ENCODE measurements at regions not wholly inside any gene's neighbourhood (a gene's known extent, or its start where the extent isn't known, plus 50 kb on each side); places are given as distances from the start of the nearest gene placed in this dataset.

- Histone ChIP-seq H3K27me3 (ENCODE audit: control insufficient read depth in 2 of 2, insufficient read depth in 2 of 2, low read length in 2 of 2) (no peaks in the 10 kb centered on the region), H2AFZ (ENCODE audit: low read depth, low read length) (no peak overlapping the region), H3K9me1 (replicated peaks; ENCODE audit: control insufficient read depth, extremely low read depth, insufficient read depth, low read length) (no peaks in the 10 kb centered on the region), H3K9me3 (replicated peaks; ENCODE audit: control insufficient read depth, insufficient read depth, low read length) (no peaks in the 10 kb centered on the region), H3K27ac (ENCODE audit: insufficient read depth, low read depth, low read length) (no peak overlapping the region), H3K4me2 (ENCODE audit: insufficient read depth, low read length) (no peak overlapping the region), H4K20me1 (replicated peaks; ENCODE audit: control insufficient read depth, extremely low read depth, insufficient read depth, low read length) (no peaks in the 10 kb centered on the region), H3K79me2 (ENCODE audit: control insufficient read depth, insufficient read depth, low read length) (no peaks in the 10 kb centered on the region), H3K4me1 (ENCODE audit: control insufficient read depth, extremely low read depth, insufficient read depth, low read length) (peaks cover 16% of the 10 kb centered on the region), H3K4me3 (replicated peaks in 1 of 3; ENCODE audit: insufficient read depth in 1 of 3, low read depth in 1 of 3, low read length in 3 of 3) (no peak overlapping the region), H3K36me3 (ENCODE audit: control insufficient read depth in 2 of 2, extremely low read depth in 1 of 2, insufficient read depth in 2 of 2, low read length in 2 of 2) (no peaks in the 10 kb centered on the region), H3K9ac (replicated peaks; ENCODE audit: extremely low read depth, insufficient read depth, low read length) (no peak overlapping the region)
- intact Hi-C loops (cut with micrococcal nuclease), result no loop called here
- TF ChIP-seq POLR2A (IDR thresholded peaks at IDR 0.05; ENCODE audit: low read depth, low read length) (no peak), EZH2 (IDR thresholded peaks at IDR 0.05; ENCODE audit: borderline replicate concordance, low read depth, low read length, severe bottlenecking) (no peak), POLR2AphosphoS5 (IDR thresholded peaks at IDR 0.05; ENCODE audit: insufficient read depth, low read depth, low read length) (no peak), CTCF (IDR thresholded peaks at IDR 0.05; ENCODE audit: extremely low read depth in 1 of 2, insufficient read depth in 1 of 2, low read depth in 1 of 2, low read length in 2 of 2) (no peak), JUN (IDR thresholded peaks at IDR 0.05; ENCODE audit: borderline replicate concordance, insufficient read depth, insufficient read length, low read depth) (no peak), FOS (IDR thresholded peaks at IDR 0.05; ENCODE audit: borderline replicate concordance, insufficient read depth, low read length) (no peak), MYC (IDR thresholded peaks at IDR 0.05; ENCODE audit: low read depth, low read length) (no peak), GATA2 (IDR thresholded peaks at IDR 0.05; ENCODE audit: insufficient read depth, insufficient read length, low read depth, low read length) (no peak)
- TF ChIP-seq, protein P1, sequence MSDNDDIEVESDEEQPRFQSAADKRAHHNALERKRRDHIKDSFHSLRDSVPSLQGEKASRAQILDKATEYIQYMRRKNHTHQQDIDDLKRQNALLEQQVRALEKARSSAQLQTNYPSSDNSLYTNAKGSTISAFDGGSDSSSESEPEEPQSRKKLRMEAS (IDR thresholded peaks at IDR 0.05; ENCODE audit: insufficient read depth, insufficient read length), result no peak
- ChIA-PET CTCF (no interaction called here), POLR2A (no interaction called here)
- no TSS peak for BruUV-seq (replicated peaks)
- dilution Hi-C loops (cut with MboI; ENCODE audit: extremely low pct_ligation_motif_present, low sequenced_read_pairs), result no loop called here
- DNase-seq (ENCODE audit: low read depth, low spot score), result no peak
- FAIRE-seq, result no peak
These were observed 378.7 kb upstream of the DYNLRB2 start for GRCh38 chr16:80161799-80162739.

All from endothelial cell of umbilical vein (primary cell).